BJ (cell line): ENCODE measurements at regions not wholly inside any gene's neighbourhood (a gene's known extent, or its start where the extent isn't known, plus 50 kb on each side); places are given as distances from the start of the nearest gene placed in this dataset.

ENCODE experiments used
- CTCF ChIA-PET: fragments of 350-600 bp; formaldehyde crosslinking; extraction: SDS; loops from one replicate; lab custom pipeline; 2021; ENCODE audit warnings: antibody characterized with exemption, inconsistent platforms; lab: Yijun Ruan, JAX
- POLR2A ChIA-PET: fragments of 300-600 bp; sonication (Branson Sonifier 250); formaldehyde crosslinking; extraction: SDS; loops from one replicate; lab custom pipeline; 2021; ENCODE audit warnings: antibody characterized with exemption; lab: Charles Lee
- DNase-seq: peaks from one replicate; pipeline ENCODE4 v3.0.0-alpha.2; 2011; ENCODE audit warnings: low read depth
- H3K27me3 ChIP-seq: 2 replicates; pipeline ENCODE4 v1.6.0; 2011; ENCODE audit warnings: low read length; ENCODE audit not compliant: control insufficient read depth, insufficient read depth
- H3K36me3 ChIP-seq: 2 replicates; pipeline ENCODE4 v1.5.1; 2011; ENCODE audit warnings: low read length; ENCODE audit not compliant: control insufficient read depth, insufficient read depth
- H3K4me3 ChIP-seq: 2 replicates; pipeline ENCODE4 v1.5.1; 2011; ENCODE audit warnings: low read depth, mild to moderate bottlenecking, control low read depth, low read length
- CTCF ChIP-seq: IDR thresholded peaks from 2 replicates; pipeline ENCODE4 v1.5.1; 2011; ENCODE audit warnings: low read depth, mild to moderate bottlenecking, control low read depth, inconsistent platforms, low read length, moderate library complexity; ENCODE audit not compliant: insufficient read depth

DNA sequence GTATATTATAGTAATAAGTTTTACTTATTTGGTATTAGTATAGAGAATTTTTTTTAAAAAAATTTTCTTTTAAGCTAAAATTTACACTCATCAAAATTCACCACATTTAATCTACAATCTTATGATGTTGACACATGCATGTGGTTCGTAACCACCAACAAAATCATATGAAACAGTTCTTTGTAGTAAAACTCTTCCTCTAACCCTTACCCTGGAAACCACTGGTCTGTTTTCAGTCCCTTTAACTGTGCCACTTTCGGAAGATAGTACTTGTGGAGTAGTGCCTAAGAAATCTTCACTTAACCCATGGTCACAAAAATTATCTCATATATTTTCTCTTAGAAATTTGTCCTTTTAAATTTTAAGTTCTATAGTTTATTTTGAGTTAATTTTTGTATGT is 1498.8 kb downstream of the MAT2B start:
- ChIA-PET POLR2A (no interaction called here), CTCF (no interaction called here)
- no peaks in the 10 kb centered on the region for H3K27me3 ChIP-seq
- H3K4me3 ChIP-seq: no peak overlapping the region
- H3K36me3 ChIP-seq: no peaks in the 10 kb centered on the region
- no peak for DNase-seq
- no peak for TF ChIP-seq CTCF

DNA sequence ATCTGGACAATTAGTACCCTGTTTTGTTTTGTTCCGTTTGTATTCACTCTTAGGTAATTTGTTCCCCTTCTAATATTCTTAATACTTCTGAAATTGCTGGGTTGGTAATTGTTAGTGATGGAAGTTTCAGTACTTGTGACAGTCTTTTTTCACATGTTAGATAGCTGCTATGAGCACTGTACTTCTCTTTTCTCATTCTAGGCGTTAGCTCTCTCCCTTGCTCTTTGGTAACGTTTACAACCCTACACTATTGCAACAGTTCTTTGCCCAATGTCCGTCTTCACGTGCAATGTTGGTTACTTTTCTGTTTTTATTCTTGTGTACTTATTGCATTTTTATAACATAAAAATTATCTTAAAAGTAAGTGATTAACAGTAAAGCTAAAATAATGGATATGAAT is 1509.0 kb downstream of the MAT2B start:
- POLR2A ChIA-PET: no interaction called here

GRCh38 chr5:165015126-165015525 is 1509.7 kb downstream of the MAT2B start:
- ChIA-PET CTCF (no interaction called here), POLR2A (no interaction called here)
- Histone ChIP-seq H3K27me3 (no peaks in the 10 kb centered on the region), H3K4me3 (no peak overlapping the region), H3K36me3 (no peaks in the 10 kb centered on the region)
- no peak for DNase-seq
- TF ChIP-seq CTCF: no peak

More for the DNA sequence above, 1509.0 kb downstream of the MAT2B start:
- CTCF ChIA-PET: no interaction called here
- TF ChIP-seq CTCF: no peak
- DNase-seq: no peak
- Histone ChIP-seq H3K4me3 (no peak overlapping the region), H3K27me3 (no peaks in the 10 kb centered on the region), H3K36me3 (no peaks in the 10 kb centered on the region)

DNA sequence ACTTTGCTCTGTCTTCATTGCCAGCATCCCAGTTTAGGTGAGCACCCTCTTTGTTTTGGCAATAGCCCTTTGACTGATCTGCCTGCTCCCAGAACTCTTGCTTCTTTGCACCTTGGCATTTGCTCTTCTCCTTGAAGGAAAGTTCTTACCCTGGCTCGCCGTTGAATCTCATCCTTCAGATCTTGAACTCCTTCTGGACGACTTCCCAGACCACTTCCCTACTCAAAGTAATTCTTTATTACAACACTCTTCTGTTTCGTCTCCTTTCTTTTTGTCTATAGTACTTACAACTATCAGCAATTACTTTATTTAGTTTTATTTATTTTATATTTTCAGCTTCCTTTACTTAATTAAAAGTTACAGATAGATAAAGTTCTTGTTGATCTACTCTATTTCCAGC is 1510.1 kb downstream of the MAT2B start:
- H3K4me3 ChIP-seq: no peak overlapping the region
- no peaks in the 10 kb centered on the region for H3K36me3 ChIP-seq
- no peak for TF ChIP-seq CTCF
- ChIA-PET POLR2A (no interaction called here), CTCF (no interaction called here)
- no peaks in the 10 kb centered on the region for H3K27me3 ChIP-seq
- no peak for DNase-seq

DNA sequence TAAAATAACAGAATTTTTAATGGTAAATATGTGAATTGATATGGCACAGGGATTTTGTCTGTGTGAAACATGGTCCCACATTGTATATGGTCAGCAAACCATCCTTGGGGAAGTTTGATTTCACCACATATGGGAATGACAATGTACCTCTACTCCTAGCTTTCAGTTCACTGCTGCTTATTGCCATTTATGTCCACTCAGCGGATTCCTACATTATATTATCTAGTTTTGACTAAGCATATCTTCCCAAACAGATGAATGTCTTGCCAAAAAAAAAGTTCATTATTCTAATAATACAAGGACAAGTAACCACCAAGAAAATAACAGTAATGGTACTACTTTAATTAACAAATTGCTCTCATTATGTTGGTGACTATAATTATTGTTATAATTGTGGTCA is 1521.6 kb downstream of the MAT2B start:
- H3K36me3 ChIP-seq: no peaks in the 10 kb centered on the region
- no peaks in the 10 kb centered on the region for H3K27me3 ChIP-seq
- no peak for DNase-seq
- ChIA-PET CTCF (no interaction called here), POLR2A (no interaction called here)
- H3K4me3 ChIP-seq: no peak overlapping the region
- no peak for TF ChIP-seq CTCF
